ENCODE measurements at regions not wholly inside any gene's neighbourhood (a gene's known extent, or its start where the extent isn't known, plus 50 kb on each side); places are given as distances from the start of the nearest gene placed in this dataset.

- DNase-seq (ENCODE audit: low spot score), result no peak
These were observed 351.7 kb downstream of the IGSF11 start for GRCh38 chr3:118682921-118683320.

GRCh38 chr3:118683636-118684035 lies 351.0 kb downstream of the IGSF11 start:
- no peak for DNase-seq (ENCODE audit: low spot score)

- no peak for DNase-seq (ENCODE audit: low spot score)
These were observed 346.2 kb downstream of the IGSF11 start for GRCh38 chr3:118688396-118688884.

- no peak for DNase-seq (ENCODE audit: low spot score)
These were observed 342.2 kb downstream of the IGSF11 start for GRCh38 chr3:118692416-118692815.

- no peak for DNase-seq (ENCODE audit: low spot score)
These were observed 329.0 kb downstream of the IGSF11 start for GRCh38 chr3:118705487-118706219.

GRCh38 chr3:118707991-118708390 lies 326.7 kb downstream of the IGSF11 start:
- DNase-seq (ENCODE audit: low spot score), result no peak

- no peak for DNase-seq (ENCODE audit: low spot score)
These were observed 324.1 kb downstream of the IGSF11 start for GRCh38 chr3:118710532-118710931.

GRCh38 chr3:118713502-118714207 lies 321.0 kb downstream of the IGSF11 start:
- DNase-seq (ENCODE audit: low spot score), result no peak

- no peak for DNase-seq (ENCODE audit: low spot score)
These were observed 319.8 kb downstream of the IGSF11 start for GRCh38 chr3:118714800-118715199.

- no peak for DNase-seq (ENCODE audit: low spot score)
These were observed 305.1 kb downstream of the IGSF11 start for GRCh38 chr3:118729546-118729945.

GRCh38 chr3:118734664-118735063 lies 300.0 kb downstream of the IGSF11 start:
- DNase-seq (ENCODE audit: low spot score), result no peak

- no peak for DNase-seq (ENCODE audit: low spot score)
These were observed 298.5 kb downstream of the IGSF11 start for GRCh38 chr3:118736107-118736506.

GRCh38 chr3:118740722-118741290 lies 293.8 kb downstream of the IGSF11 start:
- DNase-seq (ENCODE audit: low spot score), result no peak

GRCh38 chr3:118742760-118743159 lies 291.9 kb downstream of the IGSF11 start:
- no peak for DNase-seq (ENCODE audit: low spot score)

- DNase-seq (ENCODE audit: low spot score), result no peak
These were observed 290.5 kb downstream of the IGSF11 start for GRCh38 chr3:118744186-118744585.

- no peak for DNase-seq (ENCODE audit: low spot score)
These were observed 280.0 kb downstream of the IGSF11 start for GRCh38 chr3:118754406-118755252.

GRCh38 chr3:118755253-118755801 lies 279.3 kb downstream of the IGSF11 start:
- no peak for DNase-seq (ENCODE audit: low spot score)

- DNase-seq (ENCODE audit: low spot score), result no peak
These were observed 273.9 kb downstream of the IGSF11 start for GRCh38 chr3:118760585-118761290.

GRCh38 chr3:118761291-118761606 lies 273.4 kb downstream of the IGSF11 start:
- DNase-seq (ENCODE audit: low spot score), result no peak

- no peak for DNase-seq (ENCODE audit: low spot score)
These were observed 268.9 kb downstream of the IGSF11 start for GRCh38 chr3:118765636-118766305.

GRCh38 chr3:118766306-118766669 lies 268.4 kb downstream of the IGSF11 start:
- no peak for DNase-seq (ENCODE audit: low spot score)
